Kidney epithelial cell (primary cell): ENCODE measurements at regions not wholly inside any gene's neighbourhood (a gene's known extent, or its start where the extent isn't known, plus 50 kb on each side); places are given as distances from the start of the nearest gene placed in this dataset.

Experiments used
- DNase-seq: peaks from one replicate; pipeline ENCODE4 v3.0.0-alpha.2; 2010; ENCODE audit warnings: low read depth
- H3K27me3 ChIP-seq: 2 replicates; pipeline ENCODE4 v1.6.0; 2011; ENCODE audit warnings: low read length; ENCODE audit not compliant: control insufficient read depth, insufficient read depth
- H3K36me3 ChIP-seq: 2 replicates; pipeline ENCODE4 v1.5.1; 2011; ENCODE audit warnings: low read length; ENCODE audit not compliant: control insufficient read depth, insufficient read depth
- H3K4me3 ChIP-seq: 2 replicates; pipeline ENCODE4 v1.5.1; 2011; ENCODE audit warnings: low read depth, mild to moderate bottlenecking, control low read depth, low read length
- CTCF ChIP-seq: IDR thresholded peaks from 2 replicates; pipeline ENCODE4 v1.5.1; 2011; ENCODE audit warnings: mild to moderate bottlenecking, moderate library complexity, low read length, control low read depth, inconsistent platforms; ENCODE audit not compliant: insufficient read depth, poor library complexity, severe bottlenecking

- H3K27me3 ChIP-seq = no peaks in the 10 kb centered on the region
- DNase-seq = no peak
- no peaks in the 10 kb centered on the region for H3K36me3 ChIP-seq
- no peak for TF ChIP-seq CTCF
- H3K4me3 ChIP-seq = no peak overlapping the region
Observed at GRCh38 chr2:16375351-16375750, 290.3 kb downstream of the CYRIA start.

DNA sequence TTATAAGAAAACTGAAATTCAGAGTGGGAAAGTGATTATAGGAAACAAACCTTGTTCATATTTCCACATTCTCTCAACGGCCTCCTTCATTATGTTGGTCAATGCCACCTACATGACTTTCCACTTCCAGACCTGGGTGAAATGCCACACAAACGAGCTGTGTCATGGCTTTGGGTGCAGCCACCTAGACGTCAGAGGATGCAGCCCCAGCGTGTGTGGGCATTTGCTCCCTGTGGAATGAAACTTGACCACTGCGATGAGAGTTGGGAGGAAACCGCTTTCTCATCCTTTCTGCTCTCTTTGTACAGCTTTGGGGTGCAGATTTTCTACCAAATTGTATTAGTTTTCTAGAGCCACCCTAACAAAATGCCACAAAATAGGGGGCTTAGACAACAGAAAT is 291.0 kb downstream of the CYRIA start:
- no peaks in the 10 kb centered on the region for H3K36me3 ChIP-seq
- DNase-seq = no peak
- no peak overlapping the region for H3K4me3 ChIP-seq
- no peak for TF ChIP-seq CTCF
- H3K27me3 ChIP-seq = no peaks in the 10 kb centered on the region

- TF ChIP-seq CTCF = no peak
- Histone ChIP-seq H3K4me3 (no peak overlapping the region), H3K36me3 (no peaks in the 10 kb centered on the region), H3K27me3 (no peaks in the 10 kb centered on the region)
- no peak for DNase-seq
Observed at GRCh38 chr2:16373341-16373740, 292.3 kb downstream of the CYRIA start.

DNA sequence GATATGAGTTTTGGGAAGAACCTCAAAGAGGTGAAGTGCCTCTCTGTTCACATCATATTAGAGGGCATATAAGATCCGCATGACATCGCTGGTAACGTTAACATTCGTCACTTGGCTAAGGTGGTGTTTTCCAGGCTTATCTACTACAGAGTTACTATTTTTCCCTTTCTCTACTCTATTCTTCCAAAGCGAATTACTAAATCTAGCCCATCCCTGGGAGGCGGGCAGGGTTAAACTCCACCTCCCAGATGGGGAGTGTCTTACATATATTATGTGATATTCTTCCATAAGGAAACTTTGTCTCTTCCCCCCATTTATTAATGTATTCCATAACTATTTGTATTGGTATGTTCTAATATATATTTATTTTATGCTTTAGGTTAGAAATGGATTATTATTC is 293.9 kb downstream of the CYRIA start:
- H3K27me3 ChIP-seq = no peaks in the 10 kb centered on the region
- no peak for TF ChIP-seq CTCF
- no peak for DNase-seq
- H3K36me3 ChIP-seq = no peaks in the 10 kb centered on the region
- no peak overlapping the region for H3K4me3 ChIP-seq

GRCh38 chr2:16368951-16369350 is 296.7 kb downstream of the CYRIA start:
- Histone ChIP-seq H3K27me3 (no peaks in the 10 kb centered on the region), H3K4me3 (no peak overlapping the region), H3K36me3 (no peaks in the 10 kb centered on the region)
- DNase-seq = no peak
- no peak for TF ChIP-seq CTCF

- no peak for TF ChIP-seq CTCF
- H3K4me3 ChIP-seq = no peak overlapping the region
- no peak for DNase-seq
- H3K36me3 ChIP-seq = no peaks in the 10 kb centered on the region
- H3K27me3 ChIP-seq = no peaks in the 10 kb centered on the region
Observed at GRCh38 chr2:16368328-16368727, 297.3 kb downstream of the CYRIA start.
